GM21825 (cell line): ENCODE measurements at regions not wholly inside any gene's neighbourhood (a gene's known extent, or its start where the extent isn't known, plus 50 kb on each side); places are given as distances from the start of the nearest gene placed in this dataset.

ENCODE experiments used
- ATAC-seq: cut with Tn5 transposase; IDR thresholded peaks from one replicate; pipeline ENCODE4 v1.9.1; 2021; ENCODE audit warnings: mild to moderate bottlenecking, moderate library complexity; ENCODE audit not compliant: unreplicated experiment

- ATAC-seq = no peak
Measured at GRCh38 chr5:20590356-20590755, 602.4 kb upstream of the CDH18 start.

- ATAC-seq = no peak
Measured at GRCh38 chr5:20575571-20575970, 587.6 kb upstream of the CDH18 start.

- no peak for ATAC-seq
Measured at GRCh38 chr5:20574576-20574975, 586.6 kb upstream of the CDH18 start.

GRCh38 chr5:20572614-20573013, 584.6 kb upstream of the CDH18 start:
- ATAC-seq = no peak

- no peak for ATAC-seq
Measured at GRCh38 chr5:20570486-20570885, 582.5 kb upstream of the CDH18 start.

GRCh38 chr5:20562544-20562943, 574.5 kb upstream of the CDH18 start:
- no peak for ATAC-seq

- no peak for ATAC-seq
Measured at GRCh38 chr5:20559845-20560244, 571.8 kb upstream of the CDH18 start.

GRCh38 chr5:20556115-20556763, 568.2 kb upstream of the CDH18 start:
- no peak for ATAC-seq

- ATAC-seq = no peak
Measured at GRCh38 chr5:20555034-20555433, 567.0 kb upstream of the CDH18 start.

GRCh38 chr5:20554001-20554400, 566.0 kb upstream of the CDH18 start:
- ATAC-seq = no peak

GRCh38 chr5:20537911-20538703, 550.1 kb upstream of the CDH18 start:
- ATAC-seq = no peak

GRCh38 chr5:20536813-20537212, 548.8 kb upstream of the CDH18 start:
- ATAC-seq = no peak

GRCh38 chr5:20536341-20536740, 548.3 kb upstream of the CDH18 start:
- ATAC-seq = no peak

GRCh38 chr5:20528471-20528870, 540.5 kb upstream of the CDH18 start:
- no peak for ATAC-seq

- no peak for ATAC-seq
Measured at GRCh38 chr5:20524991-20525529, 537.1 kb upstream of the CDH18 start.

- no peak for ATAC-seq
Measured at GRCh38 chr5:20522905-20523482, 535.0 kb upstream of the CDH18 start.

GRCh38 chr5:20515606-20516005, 527.6 kb upstream of the CDH18 start:
- ATAC-seq = no peak

GRCh38 chr5:20514145-20514544, 526.1 kb upstream of the CDH18 start:
- no peak for ATAC-seq

- no peak for ATAC-seq
Measured at GRCh38 chr5:20500546-20500945, 512.5 kb upstream of the CDH18 start.

GRCh38 chr5:20498926-20499325, 510.9 kb upstream of the CDH18 start:
- ATAC-seq = no peak

- no peak for ATAC-seq
Measured at GRCh38 chr5:20498102-20498501, 510.1 kb upstream of the CDH18 start.

- ATAC-seq = no peak
Measured at GRCh38 chr5:20497356-20497755, 509.4 kb upstream of the CDH18 start.
